HEK293 (cell line): ENCODE measurements at regions not wholly inside any gene's neighbourhood (a gene's known extent, or its start where the extent isn't known, plus 50 kb on each side); places are given as distances from the start of the nearest gene placed in this dataset.

Source experiments
- KLF16 ChIP-seq: fragments of 450-650 bp; formaldehyde crosslinking; IDR thresholded peaks from 2 replicates; pipeline ENCODE4 v1.5.1; 2017; ENCODE audit warnings: missing biosample characterization, missing genetic modification characterization
- ZBTB21 ChIP-seq: fragments of 450-650 bp; formaldehyde crosslinking; IDR thresholded peaks from 2 replicates; pipeline ENCODE4 v1.5.1; 2017; ENCODE audit warnings: missing biosample characterization, missing genetic modification characterization
- ZNF132 ChIP-seq: fragments of 450-650 bp; formaldehyde crosslinking; IDR thresholded peaks from 2 replicates; pipeline ENCODE4 v1.5.1; 2017; ENCODE audit warnings: missing biosample characterization, missing genetic modification characterization, borderline replicate concordance
- ZNF292 ChIP-seq: fragments of 450-650 bp; formaldehyde crosslinking; IDR thresholded peaks from 2 replicates; pipeline ENCODE4 v1.5.1; 2016; ENCODE audit warnings: low read depth, missing biosample characterization, missing genetic modification characterization, borderline replicate concordance
- TF ChIP-seq, protein P1 (sequence below): fragments of 450-650 bp; formaldehyde crosslinking; IDR thresholded peaks from 2 replicates; pipeline ENCODE4 v1.5.1; 2016; ENCODE audit warnings: missing biosample characterization, missing genetic modification characterization
- TF ChIP-seq, protein P2 (sequence below): fragments of 450-650 bp; formaldehyde crosslinking; IDR thresholded peaks from 2 replicates; pipeline ENCODE4 v1.5.1; 2016; ENCODE audit warnings: missing biosample characterization, missing genetic modification characterization

GRCh38 chr5:61966296-61966955 lies 339.6 kb upstream of the KIF2A start:
- TF ChIP-seq, protein P1, sequence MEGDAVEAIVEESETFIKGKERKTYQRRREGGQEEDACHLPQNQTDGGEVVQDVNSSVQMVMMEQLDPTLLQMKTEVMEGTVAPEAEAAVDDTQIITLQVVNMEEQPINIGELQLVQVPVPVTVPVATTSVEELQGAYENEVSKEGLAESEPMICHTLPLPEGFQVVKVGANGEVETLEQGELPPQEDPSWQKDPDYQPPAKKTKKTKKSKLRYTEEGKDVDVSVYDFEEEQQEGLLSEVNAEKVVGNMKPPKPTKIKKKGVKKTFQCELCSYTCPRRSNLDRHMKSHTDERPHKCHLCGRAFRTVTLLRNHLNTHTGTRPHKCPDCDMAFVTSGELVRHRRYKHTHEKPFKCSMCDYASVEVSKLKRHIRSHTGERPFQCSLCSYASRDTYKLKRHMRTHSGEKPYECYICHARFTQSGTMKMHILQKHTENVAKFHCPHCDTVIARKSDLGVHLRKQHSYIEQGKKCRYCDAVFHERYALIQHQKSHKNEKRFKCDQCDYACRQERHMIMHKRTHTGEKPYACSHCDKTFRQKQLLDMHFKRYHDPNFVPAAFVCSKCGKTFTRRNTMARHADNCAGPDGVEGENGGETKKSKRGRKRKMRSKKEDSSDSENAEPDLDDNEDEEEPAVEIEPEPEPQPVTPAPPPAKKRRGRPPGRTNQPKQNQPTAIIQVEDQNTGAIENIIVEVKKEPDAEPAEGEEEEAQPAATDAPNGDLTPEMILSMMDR (tag by site-specific recombination): no peak
- TF ChIP-seq ZNF132 (tag by site-specific recombination) (no peak), ZNF292 (tag by site-specific recombination) (no peak), ZBTB21 (no peak), KLF16 (no peak)
- TF ChIP-seq, protein P2, sequence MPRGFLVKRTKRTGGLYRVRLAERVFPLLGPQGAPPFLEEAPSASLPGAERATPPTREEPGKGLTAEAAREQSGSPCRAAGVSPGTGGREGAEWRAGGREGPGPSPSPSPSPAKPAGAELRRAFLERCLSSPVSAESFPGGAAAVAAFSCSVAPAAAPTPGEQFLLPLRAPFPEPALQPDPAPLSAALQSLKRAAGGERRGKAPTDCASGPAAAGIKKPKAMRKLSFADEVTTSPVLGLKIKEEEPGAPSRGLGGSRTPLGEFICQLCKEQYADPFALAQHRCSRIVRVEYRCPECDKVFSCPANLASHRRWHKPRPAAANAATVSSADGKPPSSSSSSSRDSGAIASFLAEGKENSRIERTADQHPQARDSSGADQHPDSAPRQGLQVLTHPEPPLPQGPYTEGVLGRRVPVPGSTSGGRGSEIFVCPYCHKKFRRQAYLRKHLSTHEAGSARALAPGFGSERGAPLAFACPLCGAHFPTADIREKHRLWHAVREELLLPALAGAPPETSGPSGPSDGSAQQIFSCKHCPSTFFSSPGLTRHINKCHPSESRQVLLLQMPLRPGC: no peak
